ENCODE measurements at regions not wholly inside any gene's neighbourhood (a gene's known extent, or its start where the extent isn't known, plus 50 kb on each side); places are given as distances from the start of the nearest gene placed in this dataset.

DNA sequence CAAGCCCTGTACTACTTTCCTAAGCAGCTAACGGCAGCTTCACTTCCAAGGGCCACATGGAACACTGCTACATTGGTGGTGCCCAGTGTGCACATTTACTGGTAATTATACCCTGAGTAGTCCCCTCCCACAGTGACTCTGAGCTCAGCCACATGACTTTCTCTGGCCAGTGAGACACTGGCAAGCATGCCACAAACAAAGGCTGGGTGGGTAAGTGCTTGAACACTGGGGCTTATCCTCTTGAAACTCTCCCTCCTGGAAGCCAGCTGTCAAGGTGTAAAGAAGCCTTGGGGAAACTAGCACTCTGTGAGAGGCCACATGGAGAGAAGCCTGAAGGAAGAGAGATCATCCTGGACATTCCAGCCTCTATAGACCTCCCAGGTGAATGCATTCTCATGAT lies 54.4 kb upstream of the DRD2 start:
- Histone ChIP-seq H3K4me2 (ENCODE audit: low read length) (no peak overlapping the region), H3K36me3 (replicated peaks; ENCODE audit: low read depth, low read length) (no peaks in the 10 kb centered on the region), H3K4me3 (ENCODE audit: low read length) (no peak overlapping the region), H4K20me1 (ENCODE audit: insufficient read depth, low read length) (no peaks in the 10 kb centered on the region), H3K9me3 (ENCODE audit: insufficient read depth, low read length) (no peaks in the 10 kb centered on the region), H3K9ac (ENCODE audit: low read length) (no peak overlapping the region), H3K27me3 (ENCODE audit: low read depth, low read length) (peaks cover 31% of the 10 kb centered on the region), H2AFZ (ENCODE audit: low read depth, low read length) (no peak overlapping the region), H3K79me2 (ENCODE audit: low read length) (no peaks in the 10 kb centered on the region), H3K4me1 (ENCODE audit: low read length) (no peaks in the 10 kb centered on the region), H3K27ac (ENCODE audit: low read length) (no peak overlapping the region)
- TF ChIP-seq EZH2phosphoT487 (IDR thresholded peaks at IDR 0.05; ENCODE audit: low read depth) = no peak
- TF ChIP-seq, protein P1, sequence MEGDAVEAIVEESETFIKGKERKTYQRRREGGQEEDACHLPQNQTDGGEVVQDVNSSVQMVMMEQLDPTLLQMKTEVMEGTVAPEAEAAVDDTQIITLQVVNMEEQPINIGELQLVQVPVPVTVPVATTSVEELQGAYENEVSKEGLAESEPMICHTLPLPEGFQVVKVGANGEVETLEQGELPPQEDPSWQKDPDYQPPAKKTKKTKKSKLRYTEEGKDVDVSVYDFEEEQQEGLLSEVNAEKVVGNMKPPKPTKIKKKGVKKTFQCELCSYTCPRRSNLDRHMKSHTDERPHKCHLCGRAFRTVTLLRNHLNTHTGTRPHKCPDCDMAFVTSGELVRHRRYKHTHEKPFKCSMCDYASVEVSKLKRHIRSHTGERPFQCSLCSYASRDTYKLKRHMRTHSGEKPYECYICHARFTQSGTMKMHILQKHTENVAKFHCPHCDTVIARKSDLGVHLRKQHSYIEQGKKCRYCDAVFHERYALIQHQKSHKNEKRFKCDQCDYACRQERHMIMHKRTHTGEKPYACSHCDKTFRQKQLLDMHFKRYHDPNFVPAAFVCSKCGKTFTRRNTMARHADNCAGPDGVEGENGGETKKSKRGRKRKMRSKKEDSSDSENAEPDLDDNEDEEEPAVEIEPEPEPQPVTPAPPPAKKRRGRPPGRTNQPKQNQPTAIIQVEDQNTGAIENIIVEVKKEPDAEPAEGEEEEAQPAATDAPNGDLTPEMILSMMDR (IDR thresholded peaks at IDR 0.05; ENCODE audit: low read depth, low read length) = no peak

- Histone ChIP-seq H3K9me3 (ENCODE audit: insufficient read depth, low read length) (no peaks in the 10 kb centered on the region), H3K4me2 (ENCODE audit: low read length) (no peak overlapping the region), H3K27ac (ENCODE audit: low read length) (no peak overlapping the region), H2AFZ (ENCODE audit: low read depth, low read length) (no peak overlapping the region), H3K79me2 (ENCODE audit: low read length) (no peaks in the 10 kb centered on the region), H3K9ac (ENCODE audit: low read length) (no peak overlapping the region), H3K27me3 (ENCODE audit: low read depth, low read length) (peaks cover 25% of the 10 kb centered on the region), H3K4me1 (ENCODE audit: low read length) (no peaks in the 10 kb centered on the region), H4K20me1 (ENCODE audit: insufficient read depth, low read length) (no peaks in the 10 kb centered on the region), H3K4me3 (ENCODE audit: low read length) (no peak overlapping the region), H3K36me3 (replicated peaks; ENCODE audit: low read depth, low read length) (no peaks in the 10 kb centered on the region)
- TF ChIP-seq EZH2phosphoT487 (IDR thresholded peaks at IDR 0.05; ENCODE audit: low read depth) = no peak
- TF ChIP-seq, protein P1 (IDR thresholded peaks at IDR 0.05; ENCODE audit: low read depth, low read length) = no peak
Observed at GRCh38 chr11:113528982-113529381, 53.8 kb upstream of the DRD2 start.

- H3K4me2 ChIP-seq (ENCODE audit: low read length) = no peak overlapping the region
- H3K9ac ChIP-seq (ENCODE audit: low read length) = no peak overlapping the region
- TF ChIP-seq, protein P1 (IDR thresholded peaks at IDR 0.05; ENCODE audit: low read depth, low read length) = no peak
- TF ChIP-seq EZH2phosphoT487 (IDR thresholded peaks at IDR 0.05; ENCODE audit: low read depth) = no peak
- no peak overlapping the region for H3K27ac ChIP-seq (ENCODE audit: low read length)
- no peaks in the 10 kb centered on the region for H3K79me2 ChIP-seq (ENCODE audit: low read length)
- H2AFZ ChIP-seq (ENCODE audit: low read depth, low read length) = no peak overlapping the region
- no peaks in the 10 kb centered on the region for H4K20me1 ChIP-seq (ENCODE audit: insufficient read depth, low read length)
- peaks cover 30% of the 10 kb centered on the region for H3K27me3 ChIP-seq (ENCODE audit: low read depth, low read length)
- H3K36me3 ChIP-seq (replicated peaks; ENCODE audit: low read depth, low read length) = no peaks in the 10 kb centered on the region
- no peaks in the 10 kb centered on the region for H3K4me1 ChIP-seq (ENCODE audit: low read length)
- no peak overlapping the region for H3K4me3 ChIP-seq (ENCODE audit: low read length)
- H3K9me3 ChIP-seq (ENCODE audit: insufficient read depth, low read length) = no peaks in the 10 kb centered on the region
Observed at GRCh38 chr11:113526521-113526920, 51.3 kb upstream of the DRD2 start.
